ENCODE measurements at regions not wholly inside any gene's neighbourhood (a gene's known extent, or its start where the extent isn't known, plus 50 kb on each side); places are given as distances from the start of the nearest gene placed in this dataset.

- Histone ChIP-seq H3K27ac (ENCODE audit: low read depth, low read length, poor library complexity, severe bottlenecking) (no peak overlapping the region), H3K36me3 (ENCODE audit: insufficient read depth, low read length, poor library complexity, severe bottlenecking) (no peaks in the 10 kb centered on the region), H3K4me3 (ENCODE audit: low read depth, low read length, poor library complexity, severe bottlenecking) (no peak overlapping the region), H3K4me1 (ENCODE audit: insufficient read depth, low read length, poor library complexity, severe bottlenecking) (no peaks in the 10 kb centered on the region), H3K27me3 (replicated peaks; ENCODE audit: insufficient read depth, low read depth, low read length, poor library complexity) (no peaks in the 10 kb centered on the region), H3K9me3 (ENCODE audit: low read depth, low read length, poor library complexity, severe bottlenecking) (no peaks in the 10 kb centered on the region)
- intact Hi-C loops (cut with micrococcal nuclease; ENCODE audit: unreplicated experiment): no loop called here
- POLR2A ChIA-PET (ENCODE audit: low non-redundant PET): no interaction called here
- CTCF ChIA-PET: no interaction called here
- no TSS peak for BruUV-seq (replicated peaks)
- no peak for DNase-seq (ENCODE audit: low spot score)
- TF ChIP-seq CTCF (conservative IDR thresholded peaks at IDR 0.05; ENCODE audit: low read depth, low read length): no peak
- TF ChIP-seq EZH2 (IDR thresholded peaks at IDR 0.05; ENCODE audit: borderline replicate concordance, low read depth, low read length, poor library complexity, severe bottlenecking): no peak
Measured at GRCh38 chr17:83155128-83156121, 76.0 kb downstream of the METRNL start.

- no peak for TF ChIP-seq EZH2 (IDR thresholded peaks at IDR 0.05; ENCODE audit: borderline replicate concordance, low read depth, low read length, poor library complexity, severe bottlenecking)
- no peaks in the 10 kb centered on the region for H3K9me3 ChIP-seq (ENCODE audit: low read depth, low read length, poor library complexity, severe bottlenecking)
- no peaks in the 10 kb centered on the region for H3K4me1 ChIP-seq (ENCODE audit: insufficient read depth, low read length, poor library complexity, severe bottlenecking)
- no peaks in the 10 kb centered on the region for H3K36me3 ChIP-seq (ENCODE audit: insufficient read depth, low read length, poor library complexity, severe bottlenecking)
- no peak overlapping the region for H3K4me3 ChIP-seq (ENCODE audit: low read depth, low read length, poor library complexity, severe bottlenecking)
- intact Hi-C loops (cut with micrococcal nuclease; ENCODE audit: unreplicated experiment): no loop called here
- BruUV-seq (replicated peaks): no TSS peak
- CTCF ChIA-PET: no interaction called here
- no peak for DNase-seq (ENCODE audit: low spot score)
- no peak overlapping the region for H3K27ac ChIP-seq (ENCODE audit: low read depth, low read length, poor library complexity, severe bottlenecking)
- POLR2A ChIA-PET (ENCODE audit: low non-redundant PET): no interaction called here
- H3K27me3 ChIP-seq (replicated peaks; ENCODE audit: insufficient read depth, low read depth, low read length, poor library complexity): no peaks in the 10 kb centered on the region
Measured at GRCh38 chr17:83156408-83156807, 77.0 kb downstream of the METRNL start.

- H3K27me3 ChIP-seq (replicated peaks; ENCODE audit: insufficient read depth, low read depth, low read length, poor library complexity): no peaks in the 10 kb centered on the region
- no peaks in the 10 kb centered on the region for H3K4me1 ChIP-seq (ENCODE audit: insufficient read depth, low read length, poor library complexity, severe bottlenecking)
- H3K9me3 ChIP-seq (ENCODE audit: low read depth, low read length, poor library complexity, severe bottlenecking): no peaks in the 10 kb centered on the region
- H3K4me3 ChIP-seq (ENCODE audit: low read depth, low read length, poor library complexity, severe bottlenecking): no peak overlapping the region
- no peak overlapping the region for H3K27ac ChIP-seq (ENCODE audit: low read depth, low read length, poor library complexity, severe bottlenecking)
- H3K36me3 ChIP-seq (ENCODE audit: insufficient read depth, low read length, poor library complexity, severe bottlenecking): no peaks in the 10 kb centered on the region
- BruUV-seq (replicated peaks): no TSS peak
- TF ChIP-seq CTCF (conservative IDR thresholded peaks at IDR 0.05; ENCODE audit: low read depth, low read length) (no peak), EZH2 (IDR thresholded peaks at IDR 0.05; ENCODE audit: borderline replicate concordance, low read depth, low read length, poor library complexity, severe bottlenecking) (no peak)
- intact Hi-C loops (cut with micrococcal nuclease; ENCODE audit: unreplicated experiment): no loop called here
- ChIA-PET CTCF (no interaction called here), POLR2A (ENCODE audit: low non-redundant PET) (no interaction called here)
- no peak for DNase-seq (ENCODE audit: low spot score)
Measured at GRCh38 chr17:83159204-83160049, 80.0 kb downstream of the METRNL start.

All from A673 (cell line).